Erythroblast (primary cell): ENCODE measurements at regions not wholly inside any gene's neighbourhood (a gene's known extent, or its start where the extent isn't known, plus 50 kb on each side); places are given as distances from the start of the nearest gene placed in this dataset.

Experiments used
- GATA1 ChIP-seq: IDR thresholded peaks from 2 replicates; pipeline ENCODE4 v1.6.1; 2011; ENCODE audit warnings: low read depth, mild to moderate bottlenecking, control low read depth, low read length, moderate library complexity
- POLR2A ChIP-seq: IDR thresholded peaks from 2 replicates; pipeline ENCODE4 v1.6.1; 2011; ENCODE audit warnings: mild to moderate bottlenecking, low read length

- no peak for TF ChIP-seq POLR2A
- TF ChIP-seq GATA1: no peak
Measured at GRCh38 chr2:7108792-7109532, 191.8 kb downstream of the RNF144A start.
